NOMO-1 (cell line): ENCODE measurements at regions not wholly inside any gene's neighbourhood (a gene's known extent, or its start where the extent isn't known, plus 50 kb on each side); places are given as distances from the start of the nearest gene placed in this dataset.
"Not testable (repeated sequence)": the region's sequence is repeated elsewhere in the genome, so short reads cannot be mapped to it uniquely, and the experiment has no call there.

Source experiments
- DNase-seq, 2 experiments: peaks; one replicate each; lab custom pipeline; 2025; ENCODE audit not compliant: unreplicated experiment in 2 of 2; lab: John Stamatoyannopoulos, UW

DNA sequence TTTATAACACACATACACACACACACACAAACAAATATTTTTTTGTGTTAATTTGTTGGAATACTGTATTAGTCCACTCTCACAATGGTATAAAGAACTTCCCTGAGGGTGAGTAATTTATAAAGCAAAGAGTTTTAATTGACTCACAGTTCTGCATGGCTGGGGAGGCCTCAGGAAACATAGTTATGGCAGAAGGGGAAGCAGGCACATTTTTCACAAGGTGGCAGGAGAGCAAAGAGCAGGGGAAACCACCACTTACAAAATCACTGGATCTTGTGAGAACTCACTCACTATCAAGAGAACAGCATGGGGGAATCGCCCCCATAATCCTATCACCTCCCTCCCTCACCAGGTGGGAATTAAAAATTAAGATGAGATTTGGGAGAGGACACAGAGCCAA is 205.4 kb upstream of the PTPRD start:
- no peak for DNase-seq

DNA sequence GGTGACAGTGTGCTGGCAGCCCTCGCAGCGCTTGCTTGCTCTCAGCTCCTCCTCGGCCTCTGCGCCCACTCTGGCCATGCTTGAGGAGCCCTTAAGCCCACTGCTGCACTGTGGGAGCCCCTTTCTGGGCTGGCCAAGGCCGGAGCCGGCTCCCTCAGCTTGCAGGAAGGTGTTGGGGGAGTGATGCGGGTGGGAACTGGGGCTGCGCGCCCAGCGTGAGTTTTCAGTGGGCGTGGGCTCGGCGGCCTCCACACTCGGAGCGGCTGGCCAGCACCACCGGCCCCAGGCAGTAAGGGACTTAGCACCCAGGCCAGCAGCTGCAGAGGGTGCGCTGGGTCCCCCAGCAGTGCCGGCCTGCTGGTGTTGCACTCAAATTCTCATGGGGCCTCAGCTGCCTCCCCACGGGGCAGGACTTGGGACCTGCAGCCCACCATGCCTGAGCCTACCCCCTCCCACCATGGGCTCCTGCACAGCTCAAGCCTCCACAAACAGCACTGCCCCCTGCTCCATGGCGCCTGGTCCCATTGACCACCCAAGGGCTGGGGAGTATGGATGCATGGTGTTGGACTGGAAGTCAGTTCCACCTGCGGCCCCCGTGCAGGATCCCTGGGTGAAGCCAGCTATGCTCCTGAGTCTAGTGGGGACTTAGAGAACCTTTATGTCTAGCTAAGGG is 223.1 kb upstream of the PTPRD start:
- no peak for DNase-seq

GRCh38 chr9:10843151-10843550 is 230.3 kb upstream of the PTPRD start:
- no peak for DNase-seq

- no peak for DNase-seq
These were observed 243.0 kb upstream of the PTPRD start for GRCh38 chr9:10855847-10856246.

- DNase-seq = no peak
These were observed 246.0 kb upstream of the PTPRD start for GRCh38 chr9:10858817-10859216.

GRCh38 chr9:10863476-10863875 is 250.7 kb upstream of the PTPRD start:
- DNase-seq = no peak

DNA sequence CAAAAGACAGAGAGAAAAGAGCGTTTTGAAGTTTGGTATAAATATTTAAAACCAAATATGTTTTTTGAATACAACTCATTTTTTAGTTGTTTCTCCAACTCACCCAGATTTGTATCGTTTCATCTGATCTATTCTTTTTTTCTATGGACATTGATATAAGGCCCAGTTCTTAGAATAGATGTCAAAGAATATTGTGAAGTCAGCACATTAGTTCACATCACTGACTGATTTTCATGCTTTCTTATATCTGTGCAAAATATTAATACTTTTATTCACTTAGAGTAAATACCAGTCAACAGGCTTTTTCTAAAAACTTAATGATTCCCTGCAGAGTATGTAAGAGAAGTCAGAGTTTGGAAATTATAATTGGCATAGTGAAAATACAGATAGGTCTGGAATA is 254.4 kb upstream of the PTPRD start:
- DNase-seq = no peak

GRCh38 chr9:10869687-10870086 is 256.9 kb upstream of the PTPRD start:
- no peak for DNase-seq

GRCh38 chr9:10873999-10874398 is 261.2 kb upstream of the PTPRD start:
- DNase-seq = no peak

DNA sequence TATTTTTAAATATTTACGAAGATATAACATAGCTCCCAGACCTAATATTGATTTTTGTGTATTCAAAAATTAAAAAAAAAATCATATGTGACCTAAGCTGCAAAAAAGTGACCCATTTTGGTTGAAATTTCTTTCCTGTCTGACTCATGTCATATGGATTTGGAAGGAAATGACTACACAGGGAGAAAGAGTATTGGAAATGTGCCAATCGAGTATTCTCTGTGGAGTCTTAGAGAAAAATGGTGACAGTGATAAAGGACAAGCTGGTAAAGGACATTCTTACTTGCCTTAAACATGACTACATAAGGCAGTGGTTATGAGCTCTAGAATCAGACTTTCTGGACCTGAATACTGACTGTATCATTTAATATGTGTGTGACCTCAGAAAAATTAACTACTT is 262.9 kb upstream of the PTPRD start:
- DNase-seq = no peak

DNA sequence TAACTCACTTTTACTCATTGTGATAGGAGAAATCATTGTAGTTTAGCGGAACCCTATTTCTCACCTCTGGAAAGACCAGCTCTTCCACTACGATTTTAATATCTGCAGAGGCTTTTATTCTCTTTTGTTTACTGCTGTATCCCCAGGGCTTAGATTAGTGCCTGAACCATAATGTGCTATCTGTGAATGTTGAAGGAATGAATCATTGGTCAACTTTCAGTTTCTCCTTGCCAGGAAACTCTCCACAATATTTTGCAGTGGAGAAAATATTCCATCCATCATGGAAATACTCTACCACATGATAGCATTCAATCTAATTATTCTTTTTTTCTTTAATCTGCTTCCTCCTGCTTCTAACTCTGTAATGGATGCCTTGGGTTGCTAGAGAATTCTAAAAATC is 263.5 kb upstream of the PTPRD start:
- no peak for DNase-seq

GRCh38 chr9:10890266-10890665 is 277.5 kb upstream of the PTPRD start:
- not testable (repeated sequence) for DNase-seq

GRCh38 chr9:10899509-10899908 is 286.7 kb upstream of the PTPRD start:
- no peak for DNase-seq

- DNase-seq = no peak
These were observed 291.2 kb upstream of the PTPRD start for GRCh38 chr9:10903969-10904368.

DNA sequence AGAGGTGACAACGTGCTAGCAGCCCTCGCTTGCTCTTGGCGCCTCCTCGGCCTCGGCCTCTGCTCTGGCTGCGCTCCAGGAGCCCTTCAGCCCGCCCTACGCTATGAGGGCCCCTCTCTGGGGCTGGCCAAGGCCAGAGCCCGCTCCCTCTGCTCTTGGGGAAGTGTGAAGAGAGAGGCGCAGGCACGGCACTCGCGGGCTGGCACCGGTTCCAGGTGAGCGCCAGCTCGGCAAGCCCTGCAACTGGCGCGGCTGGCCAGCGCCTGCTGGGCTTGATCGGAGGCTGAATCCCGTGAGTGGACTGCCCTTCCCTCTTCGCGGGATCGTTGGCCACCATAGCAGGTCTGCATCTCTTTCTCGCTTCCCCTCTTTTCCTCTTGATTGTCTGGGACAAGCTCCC is 298.0 kb upstream of the PTPRD start:
- DNase-seq = no peak

DNA sequence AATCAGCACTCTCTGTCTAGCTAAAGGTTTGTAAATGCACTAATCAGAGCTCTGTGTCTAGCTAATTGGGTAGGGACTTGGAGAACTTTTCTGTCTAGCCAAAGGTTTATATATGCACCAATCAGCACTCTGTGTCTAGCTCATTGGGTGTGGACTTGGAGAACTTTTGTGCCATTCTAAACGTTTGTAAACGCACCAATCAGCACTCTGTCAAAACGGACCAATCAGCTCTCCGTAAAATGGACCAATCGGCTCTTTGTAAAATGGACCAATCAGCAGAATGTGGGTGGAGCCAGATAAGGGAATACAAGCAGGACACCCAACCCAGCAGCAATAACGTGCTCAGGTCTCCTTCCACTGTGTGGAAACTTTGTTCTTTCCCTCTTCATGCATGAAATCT is 298.6 kb upstream of the PTPRD start:
- DNase-seq = no peak

GRCh38 chr9:10917001-10917400 is 304.2 kb upstream of the PTPRD start:
- DNase-seq = no peak

DNA sequence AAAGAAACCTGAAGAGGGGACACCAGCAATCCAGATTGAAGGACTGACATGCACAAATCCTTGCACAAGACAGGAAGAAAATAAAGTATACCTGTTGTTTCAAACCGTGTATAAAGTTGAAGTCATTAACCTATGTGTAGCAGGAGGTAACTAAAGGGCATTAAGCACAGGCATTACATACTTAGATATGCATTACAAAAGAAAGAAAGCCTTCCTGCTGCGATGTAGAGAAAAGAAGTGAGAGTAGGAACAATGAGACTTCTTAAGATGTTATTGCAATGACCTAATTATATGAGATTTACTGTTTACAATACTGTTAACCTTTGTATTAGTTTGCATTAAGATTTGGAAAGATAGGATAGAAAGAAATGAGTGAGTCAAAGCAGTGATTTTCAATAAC is 308.9 kb upstream of the PTPRD start:
- DNase-seq = no peak

GRCh38 chr9:10925896-10926295 is 313.1 kb upstream of the PTPRD start:
- no peak for DNase-seq

- no peak for DNase-seq
These were observed 315.6 kb upstream of the PTPRD start for GRCh38 chr9:10928372-10928771.

- DNase-seq = no peak
These were observed 317.3 kb upstream of the PTPRD start for GRCh38 chr9:10930081-10930480.

DNA sequence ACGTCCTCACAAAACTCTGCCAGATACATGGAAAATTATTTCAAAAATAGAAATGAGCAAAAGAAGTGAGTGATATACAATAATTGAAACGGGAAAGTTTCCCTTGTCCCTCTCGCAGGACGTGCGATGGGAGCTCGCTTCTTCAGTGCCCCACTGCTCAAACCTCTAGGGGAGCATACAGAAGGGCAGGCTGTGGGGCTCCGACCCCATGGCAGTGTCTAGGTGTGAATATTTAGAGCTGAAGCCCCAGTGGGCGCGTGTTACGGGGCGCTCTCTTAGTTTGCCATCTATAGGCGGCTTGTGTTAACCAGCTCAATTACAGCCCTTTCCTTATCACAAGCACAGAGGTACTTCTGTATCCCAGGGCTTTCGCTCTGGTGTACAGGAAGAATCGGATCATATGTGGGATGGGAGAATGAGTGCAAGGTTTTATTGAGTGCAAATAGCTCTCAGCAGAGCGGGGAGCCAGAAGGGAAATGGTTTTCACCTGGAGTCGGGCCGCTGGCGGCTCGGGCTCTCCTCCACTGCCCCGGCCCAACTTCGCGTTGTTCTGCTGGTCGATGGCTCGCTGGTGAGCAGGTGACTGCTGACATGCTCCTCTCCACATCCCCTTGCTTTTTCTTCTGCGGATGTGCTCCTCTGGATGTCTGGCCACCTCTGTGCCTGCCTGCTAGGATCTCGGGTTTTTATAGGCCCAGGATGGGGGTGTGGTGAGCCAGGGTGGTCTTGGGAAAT is 334.0 kb upstream of the PTPRD start:
- no peak for DNase-seq

DNA sequence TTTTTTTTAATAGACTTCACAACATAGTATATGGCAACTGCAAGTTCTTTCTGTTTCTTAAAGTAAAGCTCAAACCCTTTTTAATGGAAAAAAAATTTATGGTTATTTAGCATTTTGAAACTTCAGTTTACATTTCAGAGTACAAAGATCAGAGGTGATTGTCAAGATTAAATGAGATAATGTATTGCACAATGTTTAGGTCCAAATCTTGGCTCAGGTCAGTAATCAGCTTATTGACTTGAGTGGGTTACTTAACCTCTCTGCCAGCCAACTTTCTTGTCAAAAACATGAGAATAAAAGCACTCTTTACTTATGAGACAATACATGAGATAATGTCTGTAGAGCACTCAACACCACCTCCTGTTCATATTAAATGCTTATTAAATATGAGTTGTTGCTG is 345.1 kb upstream of the PTPRD start:
- DNase-seq = no peak
